NB4 (cell line): ENCODE measurements at regions not wholly inside any gene's neighbourhood (a gene's known extent, or its start where the extent isn't known, plus 50 kb on each side); places are given as distances from the start of the nearest gene placed in this dataset.

ENCODE experiments used
- POLR2A ChIP-seq: IDR thresholded peaks from 2 replicates; pipeline ENCODE4 v1.6.1; 2011; ENCODE audit warnings: mild to moderate bottlenecking; ENCODE audit not compliant: insufficient read length; ENCODE audit errors: extremely low read depth
- TF ChIP-seq, protein P1 (sequence below): IDR thresholded peaks from one replicate; pipeline ENCODE4 v1.5.1; 2012; ENCODE audit warnings: low read depth, low read length

DNA sequence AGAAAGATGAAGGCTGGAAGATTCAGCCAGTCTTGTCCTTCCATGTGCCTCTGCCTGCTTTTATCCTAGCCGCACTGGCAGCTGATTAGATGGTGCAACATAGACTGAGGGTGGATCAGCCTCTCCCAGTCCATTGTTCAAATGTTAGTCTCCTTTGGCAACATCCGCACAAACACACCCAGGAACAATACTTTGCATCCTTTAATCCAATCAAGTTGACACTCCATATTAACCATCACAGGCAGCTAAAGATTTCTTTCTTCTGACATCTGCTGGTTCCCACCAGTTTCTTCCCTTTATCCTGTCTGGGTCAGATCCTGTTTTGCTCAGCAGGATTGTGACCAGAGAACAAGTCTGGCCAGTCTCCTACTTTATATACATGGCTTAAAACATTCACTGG lies 276.5 kb upstream of the TYRP1 start:
- TF ChIP-seq, protein P1, sequence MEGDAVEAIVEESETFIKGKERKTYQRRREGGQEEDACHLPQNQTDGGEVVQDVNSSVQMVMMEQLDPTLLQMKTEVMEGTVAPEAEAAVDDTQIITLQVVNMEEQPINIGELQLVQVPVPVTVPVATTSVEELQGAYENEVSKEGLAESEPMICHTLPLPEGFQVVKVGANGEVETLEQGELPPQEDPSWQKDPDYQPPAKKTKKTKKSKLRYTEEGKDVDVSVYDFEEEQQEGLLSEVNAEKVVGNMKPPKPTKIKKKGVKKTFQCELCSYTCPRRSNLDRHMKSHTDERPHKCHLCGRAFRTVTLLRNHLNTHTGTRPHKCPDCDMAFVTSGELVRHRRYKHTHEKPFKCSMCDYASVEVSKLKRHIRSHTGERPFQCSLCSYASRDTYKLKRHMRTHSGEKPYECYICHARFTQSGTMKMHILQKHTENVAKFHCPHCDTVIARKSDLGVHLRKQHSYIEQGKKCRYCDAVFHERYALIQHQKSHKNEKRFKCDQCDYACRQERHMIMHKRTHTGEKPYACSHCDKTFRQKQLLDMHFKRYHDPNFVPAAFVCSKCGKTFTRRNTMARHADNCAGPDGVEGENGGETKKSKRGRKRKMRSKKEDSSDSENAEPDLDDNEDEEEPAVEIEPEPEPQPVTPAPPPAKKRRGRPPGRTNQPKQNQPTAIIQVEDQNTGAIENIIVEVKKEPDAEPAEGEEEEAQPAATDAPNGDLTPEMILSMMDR: no peak
- TF ChIP-seq POLR2A: no peak
